ENCODE measurements at regions not wholly inside any gene's neighbourhood (a gene's known extent, or its start where the extent isn't known, plus 50 kb on each side); places are given as distances from the start of the nearest gene placed in this dataset.

DNA sequence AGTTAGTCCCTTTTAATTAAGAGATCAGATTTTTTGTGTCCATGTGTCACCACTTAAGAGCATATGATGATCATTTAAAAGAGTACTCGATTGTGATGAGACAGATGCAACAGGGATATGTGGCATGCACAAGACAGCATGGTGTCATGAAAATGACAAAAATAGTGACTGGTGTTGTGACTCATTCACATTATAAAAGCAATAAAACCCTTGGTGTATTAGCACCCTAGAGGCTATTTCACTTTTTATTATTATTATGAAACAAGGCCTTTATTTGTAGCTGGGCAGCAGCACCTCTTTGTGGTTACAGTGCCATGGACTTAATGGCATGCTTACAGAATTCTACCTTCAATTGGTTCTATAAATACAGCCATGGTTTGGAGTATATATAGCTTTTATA lies 1296.0 kb upstream of the ZEB2 start:
- Histone ChIP-seq H3K4me3 (no peak overlapping the region), H3K9me3 (no peaks in the 10 kb centered on the region), H3K27ac (no peak overlapping the region), H3K36me3 (no peaks in the 10 kb centered on the region), H3K27me3 (no peaks in the 10 kb centered on the region), H3K4me1 (no peaks in the 10 kb centered on the region)
- intact Hi-C loops (cut with DNase I; ENCODE audit: low total_unique reads) = no loop called here
- TF ChIP-seq POLR2AphosphoS5 (IDR thresholded peaks at IDR 0.05) = no peak
- TF ChIP-seq, protein P1, sequence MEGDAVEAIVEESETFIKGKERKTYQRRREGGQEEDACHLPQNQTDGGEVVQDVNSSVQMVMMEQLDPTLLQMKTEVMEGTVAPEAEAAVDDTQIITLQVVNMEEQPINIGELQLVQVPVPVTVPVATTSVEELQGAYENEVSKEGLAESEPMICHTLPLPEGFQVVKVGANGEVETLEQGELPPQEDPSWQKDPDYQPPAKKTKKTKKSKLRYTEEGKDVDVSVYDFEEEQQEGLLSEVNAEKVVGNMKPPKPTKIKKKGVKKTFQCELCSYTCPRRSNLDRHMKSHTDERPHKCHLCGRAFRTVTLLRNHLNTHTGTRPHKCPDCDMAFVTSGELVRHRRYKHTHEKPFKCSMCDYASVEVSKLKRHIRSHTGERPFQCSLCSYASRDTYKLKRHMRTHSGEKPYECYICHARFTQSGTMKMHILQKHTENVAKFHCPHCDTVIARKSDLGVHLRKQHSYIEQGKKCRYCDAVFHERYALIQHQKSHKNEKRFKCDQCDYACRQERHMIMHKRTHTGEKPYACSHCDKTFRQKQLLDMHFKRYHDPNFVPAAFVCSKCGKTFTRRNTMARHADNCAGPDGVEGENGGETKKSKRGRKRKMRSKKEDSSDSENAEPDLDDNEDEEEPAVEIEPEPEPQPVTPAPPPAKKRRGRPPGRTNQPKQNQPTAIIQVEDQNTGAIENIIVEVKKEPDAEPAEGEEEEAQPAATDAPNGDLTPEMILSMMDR (IDR thresholded peaks at IDR 0.05) = no peak
- TF ChIP-seq POLR2A (IDR thresholded peaks at IDR 0.05) = no peak
- no peak for DNase-seq (ENCODE audit: low spot score in 2 of 2)

DNA sequence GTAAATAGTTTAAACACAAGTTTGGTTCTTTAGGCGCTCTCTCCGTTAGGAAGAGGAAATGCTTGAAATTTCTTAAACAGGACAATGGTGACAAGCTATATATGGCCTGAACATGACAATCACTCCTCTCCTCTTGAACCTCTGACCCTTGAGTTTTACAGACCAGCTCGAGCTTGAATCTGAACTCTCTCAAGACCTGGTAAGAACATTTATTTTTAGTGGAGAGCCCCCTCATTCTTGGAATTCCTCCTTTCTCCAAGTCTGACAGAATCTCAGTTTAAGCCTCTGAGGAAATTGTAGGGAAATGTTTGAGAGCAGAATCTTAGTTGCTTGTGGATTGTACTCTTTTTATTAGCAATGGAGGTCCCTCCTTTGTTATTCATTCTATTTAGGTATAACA lies 1293.6 kb upstream of the ZEB2 start:
- no peaks in the 10 kb centered on the region for H3K27me3 ChIP-seq
- H3K4me1 ChIP-seq = no peaks in the 10 kb centered on the region
- H3K9me3 ChIP-seq = no peaks in the 10 kb centered on the region
- intact Hi-C loops (cut with DNase I; ENCODE audit: low total_unique reads) = no loop called here
- TF ChIP-seq POLR2A (IDR thresholded peaks at IDR 0.05) (no peak), POLR2AphosphoS5 (IDR thresholded peaks at IDR 0.05) (no peak)
- TF ChIP-seq, protein P1 (IDR thresholded peaks at IDR 0.05) = no peak
- no peak overlapping the region for H3K27ac ChIP-seq
- no peak for DNase-seq (ENCODE audit: low spot score in 2 of 2)
- H3K4me3 ChIP-seq = no peak overlapping the region
- no peaks in the 10 kb centered on the region for H3K36me3 ChIP-seq

DNA sequence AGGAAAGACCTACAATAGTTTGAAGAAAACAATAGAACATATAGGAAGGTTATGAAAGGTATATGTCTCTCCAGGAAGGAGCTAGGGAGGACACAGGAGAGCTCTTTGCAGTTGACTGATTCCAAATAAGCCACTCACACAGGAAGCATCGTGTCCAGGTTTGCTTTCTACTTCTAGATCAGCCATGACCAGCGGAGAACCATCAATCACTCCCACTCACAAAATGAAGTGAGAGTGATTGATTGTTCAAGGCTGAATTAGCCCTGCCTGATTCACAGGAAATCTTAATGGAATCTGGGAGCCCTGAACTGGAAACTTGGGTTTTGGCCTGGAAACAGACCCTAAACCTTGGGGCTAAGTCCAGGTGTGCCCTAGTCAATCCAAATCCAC lies 1292.2 kb upstream of the ZEB2 start:
- no peaks in the 10 kb centered on the region for H3K36me3 ChIP-seq
- no peaks in the 10 kb centered on the region for H3K4me1 ChIP-seq
- H3K27ac ChIP-seq = no peak overlapping the region
- H3K9me3 ChIP-seq = no peaks in the 10 kb centered on the region
- no peak for TF ChIP-seq POLR2A (IDR thresholded peaks at IDR 0.05)
- no peak for DNase-seq (ENCODE audit: low spot score in 2 of 2)
- intact Hi-C loops (cut with DNase I; ENCODE audit: low total_unique reads) = no loop called here
- no peaks in the 10 kb centered on the region for H3K27me3 ChIP-seq
- H3K4me3 ChIP-seq = no peak overlapping the region

DNA sequence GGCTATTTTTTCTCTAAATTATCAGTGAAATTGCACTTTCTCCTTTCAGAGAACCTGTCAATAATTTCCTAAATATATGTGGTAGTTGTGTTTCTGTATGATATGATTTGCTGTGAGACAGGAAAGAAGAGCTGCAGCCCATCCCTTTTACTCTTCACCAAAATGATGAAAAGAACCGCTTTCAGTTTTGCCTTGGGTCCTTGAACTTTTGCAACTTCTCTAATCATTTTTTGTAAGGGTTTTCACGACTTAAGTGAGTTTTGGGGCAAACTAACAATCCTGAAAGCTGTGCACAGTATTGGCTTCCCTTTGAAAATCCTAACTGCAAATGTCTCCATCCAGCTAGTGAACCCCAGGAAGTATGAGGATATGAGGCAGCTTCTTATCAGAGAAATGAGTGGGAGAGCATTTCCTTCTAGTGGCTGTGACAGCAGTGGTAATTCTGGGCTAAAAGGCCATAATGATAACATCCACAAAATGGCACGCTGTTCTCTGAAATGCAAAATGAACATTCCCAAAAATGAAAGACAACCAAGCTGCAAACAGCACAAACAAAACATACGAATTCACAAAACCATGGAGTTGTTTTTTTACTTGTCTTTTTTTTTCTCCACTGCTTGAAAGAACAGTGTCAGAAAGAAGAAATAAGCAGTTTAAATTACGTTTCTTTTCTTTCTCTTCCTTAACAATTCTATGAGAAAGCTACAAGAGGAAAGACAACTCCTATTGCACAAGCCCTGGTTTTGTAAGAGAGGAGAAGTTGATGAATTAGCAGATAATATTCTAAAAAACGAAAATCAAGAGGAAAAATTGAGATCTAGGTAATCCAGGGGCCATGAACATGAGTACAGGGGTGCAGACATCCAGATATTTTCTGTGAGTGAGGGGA lies 1291.6 kb upstream of the ZEB2 start:
- Histone ChIP-seq H3K36me3 (no peaks in the 10 kb centered on the region), H3K27me3 (no peaks in the 10 kb centered on the region), H3K9me3 (no peaks in the 10 kb centered on the region), H3K27ac (no peak overlapping the region), H3K4me1 (no peaks in the 10 kb centered on the region), H3K4me3 (no peak overlapping the region)
- intact Hi-C loops (cut with DNase I; ENCODE audit: low total_unique reads) = no loop called here
- TF ChIP-seq POLR2A (IDR thresholded peaks at IDR 0.05) = no peak
- TF ChIP-seq, protein P1 (IDR thresholded peaks at IDR 0.05) = no peak
- no peak for TF ChIP-seq POLR2AphosphoS5 (IDR thresholded peaks at IDR 0.05)
- DNase-seq (ENCODE audit: low spot score in 2 of 2) = no peak

DNA sequence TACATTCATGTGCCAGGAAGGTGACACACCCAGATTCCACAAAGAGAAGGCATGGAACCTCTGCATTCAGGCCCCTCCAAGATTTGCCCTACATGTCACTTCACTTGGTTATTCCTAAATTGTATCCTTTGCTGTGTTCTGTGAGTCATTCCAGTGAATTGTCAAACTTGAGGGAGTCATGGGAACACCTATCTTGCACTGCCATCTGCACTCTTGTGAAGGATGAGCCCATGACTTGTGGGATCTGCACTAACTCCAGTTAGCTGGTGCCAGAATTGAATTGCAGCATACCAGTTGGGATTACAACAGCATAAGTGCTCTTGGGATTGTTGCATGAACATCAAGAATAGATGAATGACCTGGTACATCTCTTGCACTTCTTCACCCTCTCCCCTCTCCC lies 1288.0 kb upstream of the ZEB2 start:
- DNase-seq (ENCODE audit: low spot score in 2 of 2) = no peak
- intact Hi-C loops (cut with DNase I; ENCODE audit: low total_unique reads) = no loop called here
- TF ChIP-seq POLR2AphosphoS5 (IDR thresholded peaks at IDR 0.05) (no peak), POLR2A (IDR thresholded peaks at IDR 0.05) (no peak)
- TF ChIP-seq, protein P1 (IDR thresholded peaks at IDR 0.05) = no peak
- Histone ChIP-seq H3K9me3 (no peaks in the 10 kb centered on the region), H3K27me3 (no peaks in the 10 kb centered on the region), H3K4me3 (no peak overlapping the region), H3K36me3 (no peaks in the 10 kb centered on the region), H3K4me1 (no peaks in the 10 kb centered on the region), H3K27ac (no peak overlapping the region)
